ENCODE measurements at regions not wholly inside any gene's neighbourhood (a gene's known extent, or its start where the extent isn't known, plus 50 kb on each side); places are given as distances from the start of the nearest gene placed in this dataset.

DNA sequence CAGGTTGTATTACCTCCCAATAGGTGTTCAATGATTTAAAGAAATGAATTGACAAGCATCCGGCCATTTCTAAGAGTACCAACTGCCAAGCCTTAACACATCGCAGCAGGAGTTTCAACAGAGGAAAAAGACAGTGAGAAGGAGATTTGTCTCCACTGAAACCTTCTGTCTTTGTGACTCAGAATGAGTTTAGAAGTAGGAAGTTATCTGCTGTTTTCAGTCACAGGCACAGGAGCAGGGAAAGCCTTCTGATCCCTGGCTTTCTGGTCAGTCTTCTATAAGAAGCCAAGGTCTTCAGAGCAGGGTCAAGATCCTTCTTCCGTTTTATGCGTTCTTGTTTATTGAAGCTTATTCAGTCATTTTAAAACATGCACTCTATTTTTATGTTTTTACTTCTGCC is 390.7 kb upstream of the PCSK5 start:
- TF ChIP-seq EZH2 (IDR thresholded peaks at IDR 0.05; ENCODE audit: borderline replicate concordance, insufficient read depth, low read depth, low read length, poor library complexity, severe bottlenecking) = no peak
- TF ChIP-seq, protein P1, sequence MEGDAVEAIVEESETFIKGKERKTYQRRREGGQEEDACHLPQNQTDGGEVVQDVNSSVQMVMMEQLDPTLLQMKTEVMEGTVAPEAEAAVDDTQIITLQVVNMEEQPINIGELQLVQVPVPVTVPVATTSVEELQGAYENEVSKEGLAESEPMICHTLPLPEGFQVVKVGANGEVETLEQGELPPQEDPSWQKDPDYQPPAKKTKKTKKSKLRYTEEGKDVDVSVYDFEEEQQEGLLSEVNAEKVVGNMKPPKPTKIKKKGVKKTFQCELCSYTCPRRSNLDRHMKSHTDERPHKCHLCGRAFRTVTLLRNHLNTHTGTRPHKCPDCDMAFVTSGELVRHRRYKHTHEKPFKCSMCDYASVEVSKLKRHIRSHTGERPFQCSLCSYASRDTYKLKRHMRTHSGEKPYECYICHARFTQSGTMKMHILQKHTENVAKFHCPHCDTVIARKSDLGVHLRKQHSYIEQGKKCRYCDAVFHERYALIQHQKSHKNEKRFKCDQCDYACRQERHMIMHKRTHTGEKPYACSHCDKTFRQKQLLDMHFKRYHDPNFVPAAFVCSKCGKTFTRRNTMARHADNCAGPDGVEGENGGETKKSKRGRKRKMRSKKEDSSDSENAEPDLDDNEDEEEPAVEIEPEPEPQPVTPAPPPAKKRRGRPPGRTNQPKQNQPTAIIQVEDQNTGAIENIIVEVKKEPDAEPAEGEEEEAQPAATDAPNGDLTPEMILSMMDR (IDR thresholded peaks at IDR 0.05) = no peak

Data from B cell (primary cell).